NB4 (cell line): ENCODE measurements at regions not wholly inside any gene's neighbourhood (a gene's known extent, or its start where the extent isn't known, plus 50 kb on each side); places are given as distances from the start of the nearest gene placed in this dataset.

Experiments used
- MAX ChIP-seq: IDR thresholded peaks from 2 replicates; pipeline ENCODE4 v1.6.1; 2011; ENCODE audit warnings: low read depth, low read length
- MYC ChIP-seq: IDR thresholded peaks from 2 replicates; pipeline ENCODE4 v1.6.1; 2011; ENCODE audit warnings: low read depth, low read length
- POLR2A ChIP-seq: IDR thresholded peaks from 2 replicates; pipeline ENCODE4 v1.6.1; 2011; ENCODE audit warnings: mild to moderate bottlenecking; ENCODE audit not compliant: insufficient read length; ENCODE audit errors: extremely low read depth
- TF ChIP-seq, protein P1 (sequence below): IDR thresholded peaks from one replicate; pipeline ENCODE4 v1.5.1; 2012; ENCODE audit warnings: low read depth, low read length

GRCh38 chr2:215577356-215577755, 141.5 kb upstream of the FN1 start:
- TF ChIP-seq, protein P1, sequence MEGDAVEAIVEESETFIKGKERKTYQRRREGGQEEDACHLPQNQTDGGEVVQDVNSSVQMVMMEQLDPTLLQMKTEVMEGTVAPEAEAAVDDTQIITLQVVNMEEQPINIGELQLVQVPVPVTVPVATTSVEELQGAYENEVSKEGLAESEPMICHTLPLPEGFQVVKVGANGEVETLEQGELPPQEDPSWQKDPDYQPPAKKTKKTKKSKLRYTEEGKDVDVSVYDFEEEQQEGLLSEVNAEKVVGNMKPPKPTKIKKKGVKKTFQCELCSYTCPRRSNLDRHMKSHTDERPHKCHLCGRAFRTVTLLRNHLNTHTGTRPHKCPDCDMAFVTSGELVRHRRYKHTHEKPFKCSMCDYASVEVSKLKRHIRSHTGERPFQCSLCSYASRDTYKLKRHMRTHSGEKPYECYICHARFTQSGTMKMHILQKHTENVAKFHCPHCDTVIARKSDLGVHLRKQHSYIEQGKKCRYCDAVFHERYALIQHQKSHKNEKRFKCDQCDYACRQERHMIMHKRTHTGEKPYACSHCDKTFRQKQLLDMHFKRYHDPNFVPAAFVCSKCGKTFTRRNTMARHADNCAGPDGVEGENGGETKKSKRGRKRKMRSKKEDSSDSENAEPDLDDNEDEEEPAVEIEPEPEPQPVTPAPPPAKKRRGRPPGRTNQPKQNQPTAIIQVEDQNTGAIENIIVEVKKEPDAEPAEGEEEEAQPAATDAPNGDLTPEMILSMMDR: no peak
- TF ChIP-seq POLR2A (no peak), MAX (no peak), MYC (no peak)
